Natural killer cell (primary cell): ENCODE measurements at regions not wholly inside any gene's neighbourhood (a gene's known extent, or its start where the extent isn't known, plus 50 kb on each side); places are given as distances from the start of the nearest gene placed in this dataset.

Experiments used
- ATAC-seq, 3 donors: fragments of 150-1000 bp in 2 of 3; fragments of 200-7000 bp in 1 of 3; cut with Tn5 transposase; 1 replicate in 1 of 3; 2 replicates in 2 of 3; pipeline ENCODE4 v1.10.0; 2021; ENCODE audit warnings: mild to moderate bottlenecking in 2 of 3, moderate library complexity in 2 of 3
- DNase-seq, 2 donors: peaks; one replicate each; pipeline versions ENCODE4 v3.0.0 to v3.0.0-alpha.2; 2013 to 2021; ENCODE audit warnings: mixed read lengths in 1 of 2
- H3K27ac ChIP-seq: one replicate; pipeline ENCODE4 v1.5.1; 2013; ENCODE audit warnings: mild to moderate bottlenecking, low read length
- H3K27me3 ChIP-seq: one replicate; pipeline ENCODE4 v1.6.1; 2013; ENCODE audit warnings: low read length; ENCODE audit not compliant: control insufficient read depth, insufficient read depth
- H3K36me3 ChIP-seq: one replicate; pipeline ENCODE4 v1.6.1; 2013; ENCODE audit warnings: low read length; ENCODE audit not compliant: control insufficient read depth, insufficient read depth
- H3K4me1 ChIP-seq: one replicate; pipeline ENCODE4 v1.6.1; 2013; ENCODE audit warnings: low read length; ENCODE audit not compliant: control insufficient read depth, insufficient read depth
- H3K4me3 ChIP-seq: one replicate; pipeline ENCODE4 v1.5.1; 2013; ENCODE audit warnings: low read length
- H3K9me3 ChIP-seq: one replicate; pipeline ENCODE4 v1.6.1; 2013; ENCODE audit warnings: low read length; ENCODE audit not compliant: control insufficient read depth, insufficient read depth
- H3K27ac Mint-ChIP-seq, 2 donors: one replicate each; pipeline ENCODE4 v1.8.0; 2022; ENCODE audit warnings: mild to moderate bottlenecking in 2 of 2, mixed read lengths in 2 of 2, moderate library complexity in 1 of 2
- H3K27me3 Mint-ChIP-seq, 2 donors: one replicate each; pipeline ENCODE4 v1.8.0; 2022; ENCODE audit warnings: low read depth in 2 of 2, mixed read lengths in 2 of 2
- H3K36me3 Mint-ChIP-seq: one replicate; pipeline ENCODE4 v1.8.0; 2022; ENCODE audit warnings: mixed read lengths
- H3K4me1 Mint-ChIP-seq, 2 donors: one replicate each; pipeline ENCODE4 v1.8.0; 2022; ENCODE audit warnings: mixed read lengths in 2 of 2
- H3K4me3 Mint-ChIP-seq: one replicate; pipeline ENCODE4 v1.8.0; 2022; ENCODE audit warnings: mild to moderate bottlenecking, moderate library complexity, mixed read lengths
- H3K9me3 Mint-ChIP-seq, 2 donors: one replicate each; pipeline ENCODE4 v1.8.0; 2022; ENCODE audit warnings: mixed read lengths in 2 of 2
- CTCF ChIP-seq: fragments of 200-600 bp; IDR thresholded peaks from one replicate; pipeline ENCODE4 v1.8.0; 2022; ENCODE audit warnings: antibody characterized with exemption
- WGBS: methylation state at CpG from one replicate; pipeline ENCODE4 v1.1.7; 2013; ENCODE audit warnings: missing lambda C conversion rate; ENCODE audit not compliant: insufficient coverage; 5-methylcytosine and 5-hydroxymethylcytosine counted together
- intact Hi-C: fragments of 100-400 bp; cut with micrococcal nuclease; formaldehyde crosslinking; loops from one replicate; pipeline ENCODE4 v1.14.2; 2022

GRCh38 chr7:39811161-39811614 is 138.9 kb upstream of the CDK13 start:
- Histone ChIP-seq H3K27me3 (no peaks in the 10 kb centered on the region), H3K4me1 (no peaks in the 10 kb centered on the region), H3K9me3 (no peaks in the 10 kb centered on the region), H3K36me3 (no peaks in the 10 kb centered on the region), H3K4me3 (no peak overlapping the region), H3K27ac (no peak overlapping the region)
- 22% methylated on average over 1 of the region's 1 CpG for WGBS
- Mint-ChIP-seq H3K9me3 (no peaks in the 10 kb centered on the region), H3K36me3 (no peaks in the 10 kb centered on the region), H3K27ac (no peak overlapping the region), H3K4me1 (no peaks in the 10 kb centered on the region), H3K4me3 (no peak overlapping the region), H3K27me3 (peaks cover 20 to 36% of the 10 kb centered on the region in 2 donors)
- ATAC-seq, result no peak
- intact Hi-C loops, result no loop called here
- DNase-seq, result no peak
- no peak for TF ChIP-seq CTCF

GRCh38 chr7:39816462-39817060 is 133.5 kb upstream of the CDK13 start:
- H3K9me3 Mint-ChIP-seq, result no peaks in the 10 kb centered on the region
- intact Hi-C loops, result no loop called here
- no peak for ATAC-seq

GRCh38 chr7:39819514-39819913 is 130.5 kb upstream of the CDK13 start:
- H3K27ac ChIP-seq, result no peak overlapping the region

More at GRCh38 chr7:39816462-39817060, 133.5 kb upstream of the CDK13 start:
- H3K4me1 Mint-ChIP-seq, result no peaks in the 10 kb centered on the region
- WGBS, result 90% methylated on average over 6 of the region's 7 CpGs
- Histone ChIP-seq H3K4me3 (no peak overlapping the region), H3K4me1 (no peaks in the 10 kb centered on the region), H3K9me3 (no peaks in the 10 kb centered on the region), H3K27ac (no peak overlapping the region), H3K27me3 (no peaks in the 10 kb centered on the region), H3K36me3 (no peaks in the 10 kb centered on the region)
- H3K27ac Mint-ChIP-seq, result no peak overlapping the region
- H3K36me3 Mint-ChIP-seq, result no peaks in the 10 kb centered on the region
- peaks cover 22 to 69% of the 10 kb centered on the region in 2 donors for H3K27me3 Mint-ChIP-seq
- H3K4me3 Mint-ChIP-seq, result no peak overlapping the region
- TF ChIP-seq CTCF, result no peak
- DNase-seq, result no peak

More at GRCh38 chr7:39819514-39819913, 130.5 kb upstream of the CDK13 start:
- DNase-seq (no peak), ATAC-seq (no peak)
- intact Hi-C loops, result no loop called here
- peaks cover 27 to 74% of the 10 kb centered on the region in 2 donors for H3K27me3 Mint-ChIP-seq
- TF ChIP-seq CTCF, result no peak
- no peaks in the 10 kb centered on the region for H3K36me3 Mint-ChIP-seq
- H3K4me1 ChIP-seq, result no peaks in the 10 kb centered on the region
- H3K9me3 Mint-ChIP-seq, result no peaks in the 10 kb centered on the region
- H3K9me3 ChIP-seq, result no peaks in the 10 kb centered on the region
- no peaks in the 10 kb centered on the region for H3K4me1 Mint-ChIP-seq
- H3K4me3 ChIP-seq, result no peak overlapping the region
- no peak overlapping the region for H3K27ac Mint-ChIP-seq
- H3K36me3 ChIP-seq, result no peaks in the 10 kb centered on the region
- no peaks in the 10 kb centered on the region for H3K27me3 ChIP-seq
- no peak overlapping the region for H3K4me3 Mint-ChIP-seq
